ENCODE measurements at regions not wholly inside any gene's neighbourhood (a gene's known extent, or its start where the extent isn't known, plus 50 kb on each side); places are given as distances from the start of the nearest gene placed in this dataset.
"Not testable (repeated sequence)": the region's sequence is repeated elsewhere in the genome, so short reads cannot be mapped to it uniquely, and the experiment has no call there.

GRCh38 chr2:136319651-136320050 lies 201.7 kb upstream of the CXCR4 start:
- Histone ChIP-seq H3K4me3 (ENCODE audit: low read depth in 1 of 2, low read length in 2 of 2) (no peak overlapping the region), H3K4me1 (ENCODE audit: control insufficient read depth in 1 of 2, insufficient read depth in 2 of 2, low read length in 2 of 2) (no peaks in the 10 kb centered on the region), H3K27ac (ENCODE audit: low read length) (no peak overlapping the region), H3K36me3 (ENCODE audit: control insufficient read depth in 1 of 2, insufficient read depth in 2 of 2, low read length in 2 of 2) (no peaks in the 10 kb centered on the region), H3K27me3 (ENCODE audit: low read depth, low read length) (no peaks in the 10 kb centered on the region), H3K9me3 (ENCODE audit: control insufficient read depth in 1 of 2, low read length in 2 of 2) (no peaks in the 10 kb centered on the region)

- Histone ChIP-seq H3K27ac (ENCODE audit: low read length) (no peak overlapping the region), H3K36me3 (ENCODE audit: control insufficient read depth in 1 of 2, insufficient read depth in 2 of 2, low read length in 2 of 2) (no peaks in the 10 kb centered on the region), H3K9me3 (ENCODE audit: control insufficient read depth in 1 of 2, low read length in 2 of 2) (no peaks in the 10 kb centered on the region), H3K27me3 (ENCODE audit: low read depth, low read length) (no peaks in the 10 kb centered on the region), H3K4me1 (ENCODE audit: control insufficient read depth in 1 of 2, insufficient read depth in 2 of 2, low read length in 2 of 2) (no peaks in the 10 kb centered on the region), H3K4me3 (ENCODE audit: low read depth in 1 of 2, low read length in 2 of 2) (no peak overlapping the region)
Observed at GRCh38 chr2:136319237-136319636, 201.3 kb upstream of the CXCR4 start.

DNA sequence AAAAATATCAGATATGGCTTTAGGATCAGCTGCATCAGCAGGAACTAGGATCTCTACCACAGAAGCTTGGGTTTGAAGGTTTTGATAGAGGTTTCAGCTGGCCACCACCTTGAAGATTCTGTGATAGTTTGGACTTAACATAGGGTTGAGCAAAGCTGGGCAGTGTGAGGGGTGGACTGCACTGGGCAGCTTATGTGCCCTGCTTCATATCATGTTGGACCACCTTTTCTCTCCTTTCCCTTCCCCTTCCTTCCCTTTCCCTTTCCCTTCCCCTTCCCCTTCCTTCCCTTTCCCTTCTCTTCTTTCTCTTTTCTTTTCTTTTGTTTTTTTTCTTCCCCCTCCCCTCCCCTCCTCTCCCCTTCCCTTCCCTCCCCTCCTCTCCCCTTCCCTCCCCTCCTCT lies 196.3 kb upstream of the CXCR4 start:
- H3K4me3 ChIP-seq (ENCODE audit: low read depth in 1 of 2, low read length in 2 of 2) = no peak overlapping the region
- no peaks in the 10 kb centered on the region for H3K27me3 ChIP-seq (ENCODE audit: low read depth, low read length)
- H3K9me3 ChIP-seq (ENCODE audit: control insufficient read depth in 1 of 2, low read length in 2 of 2) = no peaks in the 10 kb centered on the region
- H3K36me3 ChIP-seq (ENCODE audit: control insufficient read depth in 1 of 2, insufficient read depth in 2 of 2, low read length in 2 of 2) = no peaks in the 10 kb centered on the region
- H3K27ac ChIP-seq (ENCODE audit: low read length) = no peak overlapping the region
- no peaks in the 10 kb centered on the region for H3K4me1 ChIP-seq (ENCODE audit: control insufficient read depth in 1 of 2, insufficient read depth in 2 of 2, low read length in 2 of 2)

GRCh38 chr2:136312568-136312967 lies 194.6 kb upstream of the CXCR4 start:
- not testable (repeated sequence) for H3K27me3 ChIP-seq (ENCODE audit: low read depth, low read length); H3K9me3 ChIP-seq (ENCODE audit: control insufficient read depth in 1 of 2, low read length in 2 of 2); H3K36me3 ChIP-seq (ENCODE audit: control insufficient read depth in 1 of 2, insufficient read depth in 2 of 2, low read length in 2 of 2); H3K4me1 ChIP-seq (ENCODE audit: control insufficient read depth in 1 of 2, insufficient read depth in 2 of 2, low read length in 2 of 2); H3K27ac ChIP-seq (ENCODE audit: low read length); H3K4me3 ChIP-seq (ENCODE audit: low read depth in 1 of 2, low read length in 2 of 2)

DNA sequence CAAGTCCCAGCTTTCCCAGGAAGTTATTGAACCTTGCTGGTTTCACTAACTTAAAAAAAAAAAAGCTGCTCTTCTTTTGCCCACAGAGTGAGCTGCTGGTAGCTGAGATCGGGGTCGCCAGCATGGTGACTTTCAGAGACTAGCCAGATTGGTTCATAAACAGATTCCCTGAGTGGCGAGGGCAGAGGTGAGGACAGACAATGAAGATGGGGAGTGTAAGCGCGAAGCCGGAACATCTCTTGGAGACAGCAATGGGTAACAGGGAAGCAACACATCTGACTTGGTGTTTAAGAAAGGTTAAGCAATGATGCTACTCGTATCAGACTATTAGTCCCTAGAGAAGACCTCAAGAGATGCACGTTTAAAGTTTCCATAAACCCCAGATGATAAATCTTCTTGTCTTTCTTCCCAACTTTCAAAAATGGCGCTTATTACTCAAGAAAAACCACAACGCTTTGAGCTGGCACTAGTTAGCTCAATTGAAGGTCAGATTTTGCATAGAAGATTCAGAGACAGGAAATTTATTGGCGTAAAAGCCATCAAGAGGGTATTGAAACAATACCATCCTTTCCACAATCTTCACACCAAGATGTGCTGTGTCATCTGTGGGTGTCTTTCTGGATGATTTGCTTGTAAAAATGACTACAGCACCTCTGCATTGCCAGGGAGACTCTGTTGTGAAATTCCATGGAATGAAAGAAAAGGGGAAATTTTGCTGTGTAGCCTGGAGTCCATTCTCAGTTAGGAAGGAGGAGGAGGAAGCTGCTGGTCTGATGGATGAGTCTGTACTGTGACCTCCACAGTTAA lies 193.1 kb upstream of the CXCR4 start:
- no peak overlapping the region for H3K27ac ChIP-seq (ENCODE audit: low read length)

GRCh38 chr2:136310005-136310495 lies 192.1 kb upstream of the CXCR4 start:
- no peak overlapping the region for H3K4me3 ChIP-seq (ENCODE audit: low read depth in 1 of 2, low read length in 2 of 2)
- no peaks in the 10 kb centered on the region for H3K27me3 ChIP-seq (ENCODE audit: low read depth, low read length)

More for the DNA sequence above, 193.1 kb upstream of the CXCR4 start:
- Histone ChIP-seq H3K4me1 (ENCODE audit: control insufficient read depth in 1 of 2, insufficient read depth in 2 of 2, low read length in 2 of 2) (no peaks in the 10 kb centered on the region), H3K4me3 (ENCODE audit: low read depth in 1 of 2, low read length in 2 of 2) (no peak overlapping the region), H3K27me3 (ENCODE audit: low read depth, low read length) (no peaks in the 10 kb centered on the region), H3K9me3 (ENCODE audit: control insufficient read depth in 1 of 2, low read length in 2 of 2) (no peaks in the 10 kb centered on the region), H3K36me3 (ENCODE audit: control insufficient read depth in 1 of 2, insufficient read depth in 2 of 2, low read length in 2 of 2) (no peaks in the 10 kb centered on the region)

GRCh38 chr2:136308611-136309010 lies 190.7 kb upstream of the CXCR4 start:
- no peaks in the 10 kb centered on the region for H3K4me1 ChIP-seq (ENCODE audit: control insufficient read depth in 1 of 2, insufficient read depth in 2 of 2, low read length in 2 of 2)
- no peaks in the 10 kb centered on the region for H3K27me3 ChIP-seq (ENCODE audit: low read depth, low read length)
- no peaks in the 10 kb centered on the region for H3K36me3 ChIP-seq (ENCODE audit: control insufficient read depth in 1 of 2, insufficient read depth in 2 of 2, low read length in 2 of 2)
- no peak overlapping the region for H3K4me3 ChIP-seq (ENCODE audit: low read depth in 1 of 2, low read length in 2 of 2)
- no peak overlapping the region for H3K27ac ChIP-seq (ENCODE audit: low read length)
- H3K9me3 ChIP-seq (ENCODE audit: control insufficient read depth in 1 of 2, low read length in 2 of 2) = no peaks in the 10 kb centered on the region

More at GRCh38 chr2:136310005-136310495, 192.1 kb upstream of the CXCR4 start:
- H3K9me3 ChIP-seq (ENCODE audit: control insufficient read depth in 1 of 2, low read length in 2 of 2) = no peaks in the 10 kb centered on the region
- no peaks in the 10 kb centered on the region for H3K4me1 ChIP-seq (ENCODE audit: control insufficient read depth in 1 of 2, insufficient read depth in 2 of 2, low read length in 2 of 2)
- H3K27ac ChIP-seq (ENCODE audit: low read length) = no peak overlapping the region
- H3K36me3 ChIP-seq (ENCODE audit: control insufficient read depth in 1 of 2, insufficient read depth in 2 of 2, low read length in 2 of 2) = no peaks in the 10 kb centered on the region

- no peaks in the 10 kb centered on the region for H3K27me3 ChIP-seq (ENCODE audit: low read depth, low read length)
- no peaks in the 10 kb centered on the region for H3K9me3 ChIP-seq (ENCODE audit: control insufficient read depth in 1 of 2, low read length in 2 of 2)
- H3K4me3 ChIP-seq (ENCODE audit: low read depth in 1 of 2, low read length in 2 of 2) = no peak overlapping the region
- no peaks in the 10 kb centered on the region for H3K36me3 ChIP-seq (ENCODE audit: control insufficient read depth in 1 of 2, insufficient read depth in 2 of 2, low read length in 2 of 2)
- H3K27ac ChIP-seq (ENCODE audit: low read length) = no peak overlapping the region
- H3K4me1 ChIP-seq (ENCODE audit: control insufficient read depth in 1 of 2, insufficient read depth in 2 of 2, low read length in 2 of 2) = no peaks in the 10 kb centered on the region
Observed at GRCh38 chr2:136306836-136307235, 188.9 kb upstream of the CXCR4 start.

- H3K27ac ChIP-seq (ENCODE audit: low read length) = no peak overlapping the region
- H3K36me3 ChIP-seq (ENCODE audit: control insufficient read depth in 1 of 2, insufficient read depth in 2 of 2, low read length in 2 of 2) = no peaks in the 10 kb centered on the region
- H3K9me3 ChIP-seq (ENCODE audit: control insufficient read depth in 1 of 2, low read length in 2 of 2) = no peaks in the 10 kb centered on the region
- H3K4me3 ChIP-seq (ENCODE audit: low read depth in 1 of 2, low read length in 2 of 2) = no peak overlapping the region
- H3K4me1 ChIP-seq (ENCODE audit: control insufficient read depth in 1 of 2, insufficient read depth in 2 of 2, low read length in 2 of 2) = no peaks in the 10 kb centered on the region
- no peaks in the 10 kb centered on the region for H3K27me3 ChIP-seq (ENCODE audit: low read depth, low read length)
Observed at GRCh38 chr2:136305517-136306192, 187.7 kb upstream of the CXCR4 start.

DNA sequence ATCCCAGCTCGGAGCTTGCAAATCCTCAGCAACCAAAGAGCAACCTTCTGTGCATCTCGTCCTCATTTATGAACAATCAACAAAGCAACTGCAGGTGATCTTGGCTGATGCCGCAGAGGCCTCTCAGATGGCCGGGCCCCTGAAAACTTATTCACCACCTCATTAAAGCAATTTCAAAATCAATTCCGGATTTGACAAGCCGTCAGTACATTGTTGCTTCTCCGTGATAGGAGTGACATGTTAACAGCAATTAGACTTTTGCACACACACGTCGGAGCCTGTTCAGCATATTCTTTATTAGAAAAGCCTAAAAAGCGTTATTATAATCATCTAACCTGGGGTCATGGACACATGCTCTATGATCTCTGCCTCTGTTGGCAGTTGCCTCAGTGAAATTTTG lies 183.1 kb upstream of the CXCR4 start:
- Histone ChIP-seq H3K36me3 (ENCODE audit: control insufficient read depth in 1 of 2, insufficient read depth in 2 of 2, low read length in 2 of 2) (no peaks in the 10 kb centered on the region), H3K4me1 (ENCODE audit: control insufficient read depth in 1 of 2, insufficient read depth in 2 of 2, low read length in 2 of 2) (no peaks in the 10 kb centered on the region), H3K4me3 (ENCODE audit: low read depth in 1 of 2, low read length in 2 of 2) (no peak overlapping the region), H3K27ac (ENCODE audit: low read length) (no peak overlapping the region), H3K9me3 (ENCODE audit: control insufficient read depth in 1 of 2, low read length in 2 of 2) (no peaks in the 10 kb centered on the region), H3K27me3 (ENCODE audit: low read depth, low read length) (no peaks in the 10 kb centered on the region)

GRCh38 chr2:136298631-136299030 lies 180.7 kb upstream of the CXCR4 start:
- no peaks in the 10 kb centered on the region for H3K36me3 ChIP-seq (ENCODE audit: control insufficient read depth in 1 of 2, insufficient read depth in 2 of 2, low read length in 2 of 2)
- H3K9me3 ChIP-seq (ENCODE audit: control insufficient read depth in 1 of 2, low read length in 2 of 2) = no peaks in the 10 kb centered on the region
- no peaks in the 10 kb centered on the region for H3K27me3 ChIP-seq (ENCODE audit: low read depth, low read length)
- H3K4me3 ChIP-seq (ENCODE audit: low read depth in 1 of 2, low read length in 2 of 2) = no peak overlapping the region
- no peaks in the 10 kb centered on the region for H3K4me1 ChIP-seq (ENCODE audit: control insufficient read depth in 1 of 2, insufficient read depth in 2 of 2, low read length in 2 of 2)
- H3K27ac ChIP-seq (ENCODE audit: low read length) = no peak overlapping the region
